ENCODE measurements at regions not wholly inside any gene's neighbourhood (a gene's known extent, or its start where the extent isn't known, plus 50 kb on each side); places are given as distances from the start of the nearest gene placed in this dataset.

GRCh38 chr16:58814348-58814801 is 80.3 kb upstream of the GOT2 start (continued):
- no peak for TF ChIP-seq MYBL2 (IDR thresholded peaks at IDR 0.05; ENCODE audit: low read depth)
- no peak for TF ChIP-seq MYBL2 (CRISPR knock-in tag; IDR thresholded peaks at IDR 0.05; ENCODE audit: borderline replicate concordance)
- no peak for TF ChIP-seq BMI1 (IDR thresholded peaks at IDR 0.05; ENCODE audit: low read length)
- TF ChIP-seq DEAF1 (CRISPR knock-in tag; IDR thresholded peaks at IDR 0.05), result peak; percentile 48; the same call in 1 of the 2 replicates
- 0 out of 2 replicates have a peak, but pooled peaks have one; percentile 60 for TF ChIP-seq XRCC5 (IDR thresholded peaks at IDR 0.05; ENCODE audit: low read depth, low read length)
- peak; percentile 85 to 88 for TF ChIP-seq RAD21 (CRISPR knock-in tag; conservative IDR thresholded peaks at IDR 0.05 in 1 of 2, IDR thresholded peaks at IDR 0.05 in 1 of 2)
- TF ChIP-seq CTCF (IDR thresholded peaks at IDR 0.05 in 2 of 3, conservative IDR thresholded peaks at IDR 0.05 in 1 of 3; ENCODE audit: insufficient read depth in 2 of 3, low read depth in 1 of 3, low read length in 3 of 3), result peak; percentile 70 to 91 (median 90)
- TF ChIP-seq ZNF318 (IDR thresholded peaks at IDR 0.05; ENCODE audit: borderline replicate concordance in 1 of 2, low read depth in 1 of 2), result no peak
